Right lobe of liver (tissue), 4 donors: ENCODE measurements at regions not wholly inside any gene's neighbourhood (a gene's known extent, or its start where the extent isn't known, plus 50 kb on each side); places are given as distances from the start of the nearest gene placed in this dataset.
"Not testable (repeated sequence)": the region's sequence is repeated elsewhere in the genome, so short reads cannot be mapped to it uniquely, and the experiment has no call there.

Experiments
- CTCF ChIP-seq, 4 donors: fragments of 200-600 bp in 3 of 4; fragments of 450-650 bp in 1 of 4; IDR thresholded peaks; one replicate each; pipeline versions ENCODE4 v1.5.1 to v1.8.0; 2016 to 2022; ENCODE audit warnings: antibody characterized with exemption in 4 of 4, mild to moderate bottlenecking in 2 of 4
- POLR2A ChIP-seq: fragments of 450-650 bp; IDR thresholded peaks from one replicate; pipeline ENCODE4 v1.6.1; 2017; ENCODE audit warnings: antibody characterized with exemption, mild to moderate bottlenecking
- donor health status: DM: no; HTN: no; CAD: no.
- donor health status: DM: no; HTN: no; CAD: no.
- donor health status: DM: no; HTN: yes; CAD: no.

- not testable (repeated sequence) for TF ChIP-seq CTCF (IDR thresholded peaks at IDR 0.05); POLR2A
Observed at GRCh38 chr9:66198421-66198820, 461.5 kb downstream of the FOXD4L4 start.
